ENCODE measurements at regions not wholly inside any gene's neighbourhood (a gene's known extent, or its start where the extent isn't known, plus 50 kb on each side); places are given as distances from the start of the nearest gene placed in this dataset. TPM values are rescaled to one million over a fixed set of nuclear protein-coding genes. Genes with fewer than 3 reads are reported as not detected.
"Not testable (repeated sequence)": the region's sequence is repeated elsewhere in the genome, so short reads cannot be mapped to it uniquely, and the experiment has no call there.

DNA sequence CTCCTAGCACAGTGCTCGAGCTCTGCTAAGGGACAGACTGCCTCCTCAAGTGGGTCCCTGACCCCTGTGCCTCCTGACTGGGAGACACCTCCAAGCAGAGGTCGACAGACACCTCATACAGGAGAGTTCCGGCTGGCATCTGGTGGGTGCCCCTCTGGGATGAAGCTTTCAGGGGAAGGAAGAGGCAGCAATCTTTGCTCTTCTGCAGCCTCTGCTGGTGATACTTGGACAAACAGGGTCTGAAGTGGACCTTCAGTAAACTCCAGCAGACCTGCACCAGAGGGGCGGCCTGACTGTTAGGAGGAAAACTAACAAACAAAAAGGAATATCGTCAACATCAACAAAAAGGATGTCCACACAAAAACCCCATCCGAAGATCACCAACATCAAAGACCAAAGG lies 60.6 kb upstream of the DCN start:
- H3K4me3 ChIP-seq (ENCODE audit: low read depth, low read length); H3K27ac ChIP-seq (ENCODE audit: low read depth, low read length); H3K27me3 ChIP-seq (ENCODE audit: control insufficient read depth, insufficient read depth, low read length); POLR2A ChIA-PET; DNase-seq (ENCODE audit: low read depth, low spot score); H3K9me3 ChIP-seq (ENCODE audit: control insufficient read depth, insufficient read depth, low read length): not testable (repeated sequence)
- CTCF ChIA-PET = interaction anchor here (0.7 to 1.9 kb wide), 3 partner anchors 12 to 1791 kb away, joined by 3 to 5 read pairs (median 3); no protein-coding TSS in a partner anchor
- TF ChIP-seq, protein P1, sequence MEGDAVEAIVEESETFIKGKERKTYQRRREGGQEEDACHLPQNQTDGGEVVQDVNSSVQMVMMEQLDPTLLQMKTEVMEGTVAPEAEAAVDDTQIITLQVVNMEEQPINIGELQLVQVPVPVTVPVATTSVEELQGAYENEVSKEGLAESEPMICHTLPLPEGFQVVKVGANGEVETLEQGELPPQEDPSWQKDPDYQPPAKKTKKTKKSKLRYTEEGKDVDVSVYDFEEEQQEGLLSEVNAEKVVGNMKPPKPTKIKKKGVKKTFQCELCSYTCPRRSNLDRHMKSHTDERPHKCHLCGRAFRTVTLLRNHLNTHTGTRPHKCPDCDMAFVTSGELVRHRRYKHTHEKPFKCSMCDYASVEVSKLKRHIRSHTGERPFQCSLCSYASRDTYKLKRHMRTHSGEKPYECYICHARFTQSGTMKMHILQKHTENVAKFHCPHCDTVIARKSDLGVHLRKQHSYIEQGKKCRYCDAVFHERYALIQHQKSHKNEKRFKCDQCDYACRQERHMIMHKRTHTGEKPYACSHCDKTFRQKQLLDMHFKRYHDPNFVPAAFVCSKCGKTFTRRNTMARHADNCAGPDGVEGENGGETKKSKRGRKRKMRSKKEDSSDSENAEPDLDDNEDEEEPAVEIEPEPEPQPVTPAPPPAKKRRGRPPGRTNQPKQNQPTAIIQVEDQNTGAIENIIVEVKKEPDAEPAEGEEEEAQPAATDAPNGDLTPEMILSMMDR (IDR thresholded peaks at IDR 0.05; ENCODE audit: low read depth, low read length) = peak; percentile 45

DNA sequence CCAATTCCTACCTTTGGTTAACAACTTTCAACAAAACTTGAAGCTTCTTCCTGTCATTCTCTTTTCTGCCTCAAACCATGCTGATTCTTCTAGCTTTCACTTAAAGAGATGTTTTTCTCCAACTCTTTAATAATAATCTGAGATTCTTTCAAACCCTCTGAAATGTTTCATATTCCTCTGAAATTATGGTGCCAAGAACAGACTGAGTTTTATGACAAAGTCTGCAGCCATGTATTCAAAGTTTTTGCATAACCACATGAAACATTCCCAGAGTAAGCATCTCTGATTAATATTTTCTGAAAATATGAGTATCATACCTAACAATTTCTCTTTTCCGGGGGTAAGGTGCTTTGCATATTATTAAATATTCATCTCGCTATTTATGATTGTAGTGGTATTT lies 59.1 kb upstream of the DCN start:
- Histone ChIP-seq H3K9me3 (ENCODE audit: control insufficient read depth, insufficient read depth, low read length) (peaks cover 6% of the 10 kb centered on the region), H3K4me3 (ENCODE audit: low read depth, low read length) (no peak overlapping the region), H3K27me3 (ENCODE audit: control insufficient read depth, insufficient read depth, low read length) (no peaks in the 10 kb centered on the region), H3K27ac (ENCODE audit: low read depth, low read length) (no peak overlapping the region)
- TF ChIP-seq, protein P1 (IDR thresholded peaks at IDR 0.05; ENCODE audit: low read depth, low read length) = no peak
- ChIA-PET CTCF (interaction anchor here (0.7 to 1.9 kb wide), 3 partner anchors 11 to 264 kb away, joined by 3 to 7 read pairs (median 5); no protein-coding TSS in a partner anchor), POLR2A (no interaction called here)
- DNase-seq (ENCODE audit: low read depth, low spot score) = no peak

DNA sequence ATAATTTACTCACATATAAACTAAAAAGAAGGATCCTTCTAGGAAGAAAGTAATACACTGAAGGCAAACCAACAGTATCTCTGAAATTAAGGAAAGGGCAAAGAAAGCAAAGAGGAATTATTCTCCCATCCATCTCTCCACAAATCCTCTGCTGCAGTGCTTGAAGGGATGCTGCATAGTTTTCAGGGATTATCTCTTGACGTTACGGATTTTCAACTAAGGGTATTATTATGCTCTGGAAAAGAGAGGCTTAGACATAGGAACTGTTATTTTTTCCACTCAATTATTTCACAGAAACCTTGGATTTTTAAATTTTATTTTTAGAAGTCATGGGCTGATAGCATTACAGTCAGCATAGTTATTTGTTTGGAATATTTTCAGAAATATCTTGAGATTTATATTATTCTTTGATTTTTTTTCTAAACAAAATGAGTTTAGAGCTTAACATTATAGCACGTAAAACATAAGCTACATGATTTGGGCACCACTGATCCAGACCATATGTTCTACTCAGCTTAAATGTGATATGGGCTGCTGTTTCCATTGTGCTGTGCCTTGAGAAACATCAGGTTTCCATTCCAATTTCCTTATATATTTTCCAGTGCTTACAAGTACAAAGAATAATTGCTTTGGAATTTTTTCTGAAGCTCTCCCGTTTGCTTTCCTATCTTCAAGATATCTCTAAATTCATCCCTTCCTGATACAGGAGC lies 57.9 kb upstream of the DCN start:
- Histone ChIP-seq H3K9me3 (ENCODE audit: control insufficient read depth, insufficient read depth, low read length) (peaks cover 6% of the 10 kb centered on the region), H3K4me3 (ENCODE audit: low read depth, low read length) (no peak overlapping the region), H3K27me3 (ENCODE audit: control insufficient read depth, insufficient read depth, low read length) (no peaks in the 10 kb centered on the region), H3K27ac (ENCODE audit: low read depth, low read length) (no peak overlapping the region)
- TF ChIP-seq, protein P1 (IDR thresholded peaks at IDR 0.05; ENCODE audit: low read depth, low read length) = no peak
- CTCF ChIA-PET = interaction anchor here (1.0 to 1.1 kb wide), 2 partner anchors 21 to 85 kb away, joined by 3 read pairs; no protein-coding TSS in a partner anchor
- no peak for DNase-seq (ENCODE audit: low read depth, low spot score)
- POLR2A ChIA-PET = no interaction called here

DNA sequence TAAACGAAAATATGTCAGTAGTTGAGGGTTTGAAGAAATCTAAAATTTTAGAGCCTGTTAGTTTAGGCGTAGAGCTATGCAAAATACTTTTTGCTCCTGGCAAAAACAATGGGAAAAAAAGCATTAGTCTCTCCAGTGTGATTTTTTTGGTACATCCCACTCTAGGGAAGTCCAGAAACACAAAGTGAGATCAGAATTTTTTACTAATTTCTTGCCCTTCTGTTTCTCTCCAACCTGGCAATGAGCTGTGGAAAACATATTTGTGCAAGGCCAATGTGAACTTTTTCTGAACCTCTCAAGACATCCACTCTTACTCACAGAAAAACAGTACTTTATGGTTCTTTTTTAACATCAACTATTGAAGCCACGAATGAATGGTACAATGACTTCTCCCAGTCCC lies 56.9 kb upstream of the DCN start:
- no peaks in the 10 kb centered on the region for H3K27me3 ChIP-seq (ENCODE audit: control insufficient read depth, insufficient read depth, low read length)
- no peak overlapping the region for H3K4me3 ChIP-seq (ENCODE audit: low read depth, low read length)
- no peak for DNase-seq (ENCODE audit: low read depth, low spot score)
- ChIA-PET POLR2A (no interaction called here), CTCF (no interaction called here)
- no peak overlapping the region for H3K27ac ChIP-seq (ENCODE audit: low read depth, low read length)
- TF ChIP-seq, protein P1 (IDR thresholded peaks at IDR 0.05; ENCODE audit: low read depth, low read length) = no peak
- peaks cover 6% of the 10 kb centered on the region for H3K9me3 ChIP-seq (ENCODE audit: control insufficient read depth, insufficient read depth, low read length)

Small RNA genes lying in the stretch of these regions (small RNA-seq; reads per million reads assigned to genes)
- gene AC090049.2 (ENCODE audit: insufficient read length, low read depth) = not detected
- not detected for gene RF02110 (ENCODE audit: insufficient read length, low read depth)

All from AG04450 (cell line).